SK-N-MC (cell line): ENCODE measurements at regions not wholly inside any gene's neighbourhood (a gene's known extent, or its start where the extent isn't known, plus 50 kb on each side); places are given as distances from the start of the nearest gene placed in this dataset.

Source experiments
- EZH2 ChIP-seq: fragments of 200-600 bp; sonication (generic); IDR thresholded peaks from one replicate; pipeline ENCODE4 v1.6.1; 2017; ENCODE audit warnings: antibody characterized with exemption
- POLR2AphosphoS5 ChIP-seq: IDR thresholded peaks from 2 replicates; pipeline ENCODE4 v1.6.1; 2012; ENCODE audit warnings: mild to moderate bottlenecking, low read depth, low read length, borderline replicate concordance

- TF ChIP-seq EZH2 (no peak), POLR2AphosphoS5 (no peak)
Measured at GRCh38 chr6:119891644-119892043, 542.1 kb upstream of the MAN1A1 start.
